ENCODE measurements at regions not wholly inside any gene's neighbourhood (a gene's known extent, or its start where the extent isn't known, plus 50 kb on each side); places are given as distances from the start of the nearest gene placed in this dataset.
"Not testable (repeated sequence)": the region's sequence is repeated elsewhere in the genome, so short reads cannot be mapped to it uniquely, and the experiment has no call there.

GRCh38 chr1:195733826-195734225, 874.4 kb downstream of the KCNT2 start:
- TF ChIP-seq CTCF (IDR thresholded peaks at IDR 0.05): peak; percentile 55
- Mint-ChIP-seq H3K27me3 (ENCODE audit: low read depth, poor library complexity) (no peaks in the 10 kb centered on the region), H3K27ac (no peak overlapping the region), H3K36me3 (ENCODE audit: low read depth) (no peaks in the 10 kb centered on the region), H3K9me3 (no peaks in the 10 kb centered on the region), H3K4me3 (no peak overlapping the region), H3K4me1 (peaks cover 3% of the 10 kb centered on the region)
- DNase-seq: peak; percentile 12

GRCh38 chr1:195733408-195733807, 874.8 kb downstream of the KCNT2 start:
- peaks cover 3% of the 10 kb centered on the region for H3K4me1 Mint-ChIP-seq
- no peak overlapping the region for H3K27ac Mint-ChIP-seq
- no peaks in the 10 kb centered on the region for H3K9me3 Mint-ChIP-seq
- no peaks in the 10 kb centered on the region for H3K27me3 Mint-ChIP-seq (ENCODE audit: low read depth, poor library complexity)
- DNase-seq: no peak
- no peaks in the 10 kb centered on the region for H3K36me3 Mint-ChIP-seq (ENCODE audit: low read depth)
- TF ChIP-seq CTCF (IDR thresholded peaks at IDR 0.05): no peak
- H3K4me3 Mint-ChIP-seq: no peak overlapping the region

- no peak for DNase-seq
- H3K4me3 Mint-ChIP-seq: no peak overlapping the region
- no peaks in the 10 kb centered on the region for H3K27me3 Mint-ChIP-seq (ENCODE audit: low read depth, poor library complexity)
- no peaks in the 10 kb centered on the region for H3K9me3 Mint-ChIP-seq
- no peaks in the 10 kb centered on the region for H3K36me3 Mint-ChIP-seq (ENCODE audit: low read depth)
- peaks cover 3% of the 10 kb centered on the region for H3K4me1 Mint-ChIP-seq
- H3K27ac Mint-ChIP-seq: no peak overlapping the region
- TF ChIP-seq CTCF (IDR thresholded peaks at IDR 0.05): no peak
Measured at GRCh38 chr1:195731385-195731784, 876.9 kb downstream of the KCNT2 start.

- Mint-ChIP-seq H3K27me3 (ENCODE audit: low read depth, poor library complexity) (no peaks in the 10 kb centered on the region), H3K27ac (no peak overlapping the region), H3K9me3 (no peaks in the 10 kb centered on the region), H3K4me3 (no peak overlapping the region), H3K36me3 (ENCODE audit: low read depth) (no peaks in the 10 kb centered on the region), H3K4me1 (peaks cover 6% of the 10 kb centered on the region)
- no peak for DNase-seq
- no peak for TF ChIP-seq CTCF (IDR thresholded peaks at IDR 0.05)
Measured at GRCh38 chr1:195723796-195724194, 884.4 kb downstream of the KCNT2 start.

GRCh38 chr1:195722852-195723795, 885.1 kb downstream of the KCNT2 start:
- H3K36me3 Mint-ChIP-seq (ENCODE audit: low read depth); DNase-seq; H3K9me3 Mint-ChIP-seq; H3K4me1 Mint-ChIP-seq; H3K4me3 Mint-ChIP-seq; H3K27me3 Mint-ChIP-seq (ENCODE audit: low read depth, poor library complexity); H3K27ac Mint-ChIP-seq: not testable (repeated sequence)

- H3K4me1 Mint-ChIP-seq; DNase-seq; H3K27me3 Mint-ChIP-seq (ENCODE audit: low read depth, poor library complexity); H3K36me3 Mint-ChIP-seq (ENCODE audit: low read depth); H3K9me3 Mint-ChIP-seq; H3K4me3 Mint-ChIP-seq: not testable (repeated sequence)
- peak overlapping the region; percentile 64 for H3K27ac Mint-ChIP-seq
Measured at GRCh38 chr1:195722146-195722545, 886.1 kb downstream of the KCNT2 start.
